PFSK-1 (cell line): ENCODE measurements at regions not wholly inside any gene's neighbourhood (a gene's known extent, or its start where the extent isn't known, plus 50 kb on each side); places are given as distances from the start of the nearest gene placed in this dataset.

ENCODE experiments used
- POLR2AphosphoS5 ChIP-seq: IDR thresholded peaks from 2 replicates; pipeline ENCODE4 v1.6.1; 2012; ENCODE audit warnings: low read depth, mild to moderate bottlenecking, control low read depth, low read length, moderate library complexity
- REST ChIP-seq, 2 experiments: IDR thresholded peaks; 2 replicates each; pipeline versions ENCODE4 v1.6.1 to v1.8.0; 2011 to 2012; ENCODE audit warnings: low read depth in 2 of 2, low read length in 2 of 2, control low read depth in 1 of 2, inconsistent platforms in 1 of 2, mild to moderate bottlenecking in 1 of 2, moderate library complexity in 1 of 2; ENCODE audit not compliant: insufficient read depth in 1 of 2
- TAF1 ChIP-seq: IDR thresholded peaks from 2 replicates; pipeline ENCODE4 v1.6.1; 2012; ENCODE audit warnings: low read length, control low read depth, borderline replicate concordance; ENCODE audit not compliant: insufficient read depth

- TF ChIP-seq POLR2AphosphoS5 (no peak), TAF1 (no peak), REST (IDR thresholded peaks at IDR 0.05; ENCODE audit: insufficient read depth in 1 of 2, low read depth in 2 of 2, low read length in 2 of 2) (no peak)
Measured at GRCh38 chr22:22371031-22371541, 126.5 kb downstream of the VPREB1 start.
